ENCODE measurements at regions not wholly inside any gene's neighbourhood (a gene's known extent, or its start where the extent isn't known, plus 50 kb on each side); places are given as distances from the start of the nearest gene placed in this dataset.
"Not testable (repeated sequence)": the region's sequence is repeated elsewhere in the genome, so short reads cannot be mapped to it uniquely, and the experiment has no call there.

GRCh38 chr2:225236769-225237323, 162.7 kb upstream of the NYAP2 start:
- no peak for DNase-seq

GRCh38 chr2:225233234-225233633, 166.3 kb upstream of the NYAP2 start:
- no peak for DNase-seq

- no peak for DNase-seq
Measured at GRCh38 chr2:225231900-225232299, 167.6 kb upstream of the NYAP2 start.

GRCh38 chr2:225229346-225229745, 170.2 kb upstream of the NYAP2 start:
- not testable (repeated sequence) for DNase-seq

GRCh38 chr2:225226441-225226840, 173.1 kb upstream of the NYAP2 start:
- DNase-seq, result no peak

GRCh38 chr2:225223301-225223700, 176.2 kb upstream of the NYAP2 start:
- DNase-seq, result no peak

GRCh38 chr2:225207471-225207870, 165.2 kb upstream of the DOCK10 start:
- DNase-seq, result no peak

GRCh38 chr2:225207043-225207442, 164.8 kb upstream of the DOCK10 start:
- DNase-seq, result no peak

GRCh38 chr2:225196579-225196978, 154.3 kb upstream of the DOCK10 start:
- no peak for DNase-seq

- DNase-seq, result no peak
Measured at GRCh38 chr2:225192869-225193268, 150.6 kb upstream of the DOCK10 start.

- no peak for DNase-seq
Measured at GRCh38 chr2:225190987-225191386, 148.7 kb upstream of the DOCK10 start.

GRCh38 chr2:225184948-225185347, 142.7 kb upstream of the DOCK10 start:
- no peak for DNase-seq

GRCh38 chr2:225182126-225182525, 139.9 kb upstream of the DOCK10 start:
- no peak for DNase-seq

GRCh38 chr2:225177098-225177497, 134.8 kb upstream of the DOCK10 start:
- DNase-seq, result no peak

- no peak for DNase-seq
Measured at GRCh38 chr2:225173909-225174308, 131.6 kb upstream of the DOCK10 start.

GRCh38 chr2:225171350-225171749, 129.1 kb upstream of the DOCK10 start:
- no peak for DNase-seq

GRCh38 chr2:225170162-225170561, 127.9 kb upstream of the DOCK10 start:
- no peak for DNase-seq

GRCh38 chr2:225169396-225169795, 127.1 kb upstream of the DOCK10 start:
- DNase-seq, result no peak

- no peak for DNase-seq
Measured at GRCh38 chr2:225165052-225165451, 122.8 kb upstream of the DOCK10 start.

- no peak for DNase-seq
Measured at GRCh38 chr2:225164401-225165050, 122.3 kb upstream of the DOCK10 start.

GRCh38 chr2:225158360-225158759, 116.1 kb upstream of the DOCK10 start:
- no peak for DNase-seq

GRCh38 chr2:225156853-225157451, 114.7 kb upstream of the DOCK10 start:
- DNase-seq, result no peak

- no peak for DNase-seq
Measured at GRCh38 chr2:225140723-225141122, 98.5 kb upstream of the DOCK10 start.

GRCh38 chr2:225137971-225138370, 95.7 kb upstream of the DOCK10 start:
- DNase-seq, result no peak

GRCh38 chr2:225136552-225136951, 94.3 kb upstream of the DOCK10 start:
- no peak for DNase-seq

All from Kasumi-1 (cell line).